HG02571 (cell line): ENCODE measurements at regions not wholly inside any gene's neighbourhood (a gene's known extent, or its start where the extent isn't known, plus 50 kb on each side); places are given as distances from the start of the nearest gene placed in this dataset.

ENCODE experiments used
- ATAC-seq: cut with Tn5 transposase; IDR thresholded peaks from one replicate; pipeline ENCODE4 v1.9.1; 2021; ENCODE audit warnings: mild to moderate bottlenecking, moderate library complexity; ENCODE audit not compliant: unreplicated experiment

GRCh38 chr3:148254402-148254801 lies 443.3 kb upstream of the AGTR1 start:
- no peak for ATAC-seq

GRCh38 chr3:148255981-148256969 lies 441.4 kb upstream of the AGTR1 start:
- ATAC-seq, result no peak

GRCh38 chr3:148262980-148263379 lies 434.7 kb upstream of the AGTR1 start:
- no peak for ATAC-seq

GRCh38 chr3:148265841-148266240 lies 431.9 kb upstream of the AGTR1 start:
- no peak for ATAC-seq

- no peak for ATAC-seq
Observed at GRCh38 chr3:148266341-148266740, 431.4 kb upstream of the AGTR1 start.

GRCh38 chr3:148269816-148270215 lies 427.9 kb upstream of the AGTR1 start:
- no peak for ATAC-seq

GRCh38 chr3:148280623-148281242 lies 417.0 kb upstream of the AGTR1 start:
- no peak for ATAC-seq

GRCh38 chr3:148289159-148289558 lies 408.5 kb upstream of the AGTR1 start:
- no peak for ATAC-seq

- ATAC-seq, result no peak
Observed at GRCh38 chr3:148297013-148297412, 400.7 kb upstream of the AGTR1 start.

GRCh38 chr3:148307443-148307843 lies 390.3 kb upstream of the AGTR1 start:
- no peak for ATAC-seq

- peak; percentile 88 for ATAC-seq
Observed at GRCh38 chr3:148309390-148310035, 388.2 kb upstream of the AGTR1 start.

GRCh38 chr3:148315756-148316155 lies 381.9 kb upstream of the AGTR1 start:
- no peak for ATAC-seq

GRCh38 chr3:148318240-148318639 lies 379.5 kb upstream of the AGTR1 start:
- no peak for ATAC-seq

GRCh38 chr3:148319161-148319915 lies 378.4 kb upstream of the AGTR1 start:
- peak; percentile 94 for ATAC-seq

- ATAC-seq, result no peak
Observed at GRCh38 chr3:148319960-148320359, 377.7 kb upstream of the AGTR1 start.

GRCh38 chr3:148329481-148330235 lies 368.0 kb upstream of the AGTR1 start:
- no peak for ATAC-seq

GRCh38 chr3:148330542-148330941 lies 367.2 kb upstream of the AGTR1 start:
- no peak for ATAC-seq

GRCh38 chr3:148331081-148331846 lies 366.4 kb upstream of the AGTR1 start:
- no peak for ATAC-seq

- no peak for ATAC-seq
Observed at GRCh38 chr3:148332509-148332908, 365.2 kb upstream of the AGTR1 start.
